ENCODE measurements at regions not wholly inside any gene's neighbourhood (a gene's known extent, or its start where the extent isn't known, plus 50 kb on each side); places are given as distances from the start of the nearest gene placed in this dataset.

GRCh38 chr1:59146651-59147358 lies 150.1 kb upstream of the FGGY start:
- peak overlapping the region in 2 of 3 donors; percentile 39 to 55 for H3K27ac ChIP-seq
- 11% methylated on average over 24 to 37 of the region's 52 CpGs for WGBS, 2 donors
- no peaks in the 10 kb centered on the region for H3K36me3 ChIP-seq
- no peaks in the 10 kb centered on the region for H3K9me3 ChIP-seq
- peak overlapping the region; percentile 34 to 53 (median 42) for H3K4me3 ChIP-seq (replicated peaks in 1 of 3)
- intact Hi-C loops (cut with DNase I): no loop called here
- TF ChIP-seq, protein P1, sequence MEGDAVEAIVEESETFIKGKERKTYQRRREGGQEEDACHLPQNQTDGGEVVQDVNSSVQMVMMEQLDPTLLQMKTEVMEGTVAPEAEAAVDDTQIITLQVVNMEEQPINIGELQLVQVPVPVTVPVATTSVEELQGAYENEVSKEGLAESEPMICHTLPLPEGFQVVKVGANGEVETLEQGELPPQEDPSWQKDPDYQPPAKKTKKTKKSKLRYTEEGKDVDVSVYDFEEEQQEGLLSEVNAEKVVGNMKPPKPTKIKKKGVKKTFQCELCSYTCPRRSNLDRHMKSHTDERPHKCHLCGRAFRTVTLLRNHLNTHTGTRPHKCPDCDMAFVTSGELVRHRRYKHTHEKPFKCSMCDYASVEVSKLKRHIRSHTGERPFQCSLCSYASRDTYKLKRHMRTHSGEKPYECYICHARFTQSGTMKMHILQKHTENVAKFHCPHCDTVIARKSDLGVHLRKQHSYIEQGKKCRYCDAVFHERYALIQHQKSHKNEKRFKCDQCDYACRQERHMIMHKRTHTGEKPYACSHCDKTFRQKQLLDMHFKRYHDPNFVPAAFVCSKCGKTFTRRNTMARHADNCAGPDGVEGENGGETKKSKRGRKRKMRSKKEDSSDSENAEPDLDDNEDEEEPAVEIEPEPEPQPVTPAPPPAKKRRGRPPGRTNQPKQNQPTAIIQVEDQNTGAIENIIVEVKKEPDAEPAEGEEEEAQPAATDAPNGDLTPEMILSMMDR (IDR thresholded peaks at IDR 0.05): peak in 1 of 6 experiments; percentile 4
- no peak for TF ChIP-seq POLR2A (IDR thresholded peaks at IDR 0.05)
- H3K4me1 ChIP-seq: peaks cover 0 to 30% of the 10 kb centered on the region in 2 donors
- peak; percentile 37 to 40 for DNase-seq
- no peaks in the 10 kb centered on the region for H3K27me3 ChIP-seq

DNA sequence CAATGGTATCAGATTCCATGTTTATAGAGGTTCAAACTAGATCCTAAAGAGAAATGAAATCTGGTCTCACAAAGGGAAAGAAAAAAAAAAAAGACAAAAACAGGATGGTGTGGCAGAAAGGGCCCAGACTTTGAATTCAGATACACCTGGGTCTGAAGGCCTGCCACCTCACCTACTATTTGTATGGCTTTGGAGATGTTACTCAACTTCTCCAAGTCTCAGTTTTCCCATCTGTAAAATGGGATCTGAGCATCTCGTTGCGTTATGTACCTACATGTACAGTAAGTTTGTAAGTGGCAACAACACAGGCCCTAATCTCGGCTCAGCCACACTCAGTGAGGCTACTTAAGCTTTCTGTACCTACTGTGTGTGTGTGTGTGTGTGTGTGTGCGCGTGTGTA lies 147.5 kb upstream of the FGGY start:
- no peaks in the 10 kb centered on the region for H3K36me3 ChIP-seq
- peaks cover 0 to 23% of the 10 kb centered on the region in 2 donors for H3K4me1 ChIP-seq
- DNase-seq: no peak
- no peaks in the 10 kb centered on the region for H3K9me3 ChIP-seq
- no peaks in the 10 kb centered on the region for H3K27me3 ChIP-seq
- H3K4me3 ChIP-seq (replicated peaks in 1 of 3): no peak overlapping the region
- H3K27ac ChIP-seq: no peak overlapping the region
- WGBS, 2 donors: 96 to 98% methylated on average over 5 of the region's 5 CpGs
- intact Hi-C loops (cut with DNase I): no loop called here
- TF ChIP-seq, protein P1 (IDR thresholded peaks at IDR 0.05): no peak
- no peak for TF ChIP-seq POLR2A (IDR thresholded peaks at IDR 0.05)

GRCh38 chr1:59150577-59151386 lies 146.1 kb upstream of the FGGY start:
- H3K27me3 ChIP-seq: no peaks in the 10 kb centered on the region
- no peaks in the 10 kb centered on the region for H3K9me3 ChIP-seq
- 23 to 38% methylated on average over 4 of the region's 4 CpGs for WGBS, 2 donors
- peak overlapping the region; percentile 18 to 44 (median 19) for H3K27ac ChIP-seq
- H3K36me3 ChIP-seq: no peaks in the 10 kb centered on the region
- peak; percentile 41 to 58 for DNase-seq
- H3K4me1 ChIP-seq: peaks cover 0 to 23% of the 10 kb centered on the region in 2 donors
- intact Hi-C loops (cut with DNase I): loop anchor here (10.0 kb wide), 1 partner anchor 66 kb away; no protein-coding TSS in a partner anchor
- TF ChIP-seq, protein P1 (IDR thresholded peaks at IDR 0.05): no peak
- no peak for TF ChIP-seq POLR2A (IDR thresholded peaks at IDR 0.05)
- H3K4me3 ChIP-seq (replicated peaks in 1 of 3): no peak overlapping the region

- intact Hi-C loops (cut with DNase I): loop anchor here (10.0 kb wide), 1 partner anchor 67 kb away; no protein-coding TSS in a partner anchor
- no peak overlapping the region for H3K4me3 ChIP-seq (replicated peaks in 1 of 3)
- no peak for DNase-seq
- H3K27me3 ChIP-seq: no peaks in the 10 kb centered on the region
- no peaks in the 10 kb centered on the region for H3K36me3 ChIP-seq
- no peaks in the 10 kb centered on the region for H3K9me3 ChIP-seq
- TF ChIP-seq POLR2A (IDR thresholded peaks at IDR 0.05): no peak
- TF ChIP-seq, protein P1 (IDR thresholded peaks at IDR 0.05): no peak
- H3K4me1 ChIP-seq: peaks cover 0 to 23% of the 10 kb centered on the region in 2 donors
- peak overlapping the region; percentile 18 to 44 (median 19) for H3K27ac ChIP-seq
- WGBS, 2 donors: 79 to 85% methylated on average over 4 of the region's 4 CpGs
These were observed 145.5 kb upstream of the FGGY start for GRCh38 chr1:59151387-59151761.

Measured in thyroid gland (tissue), 4 donors.